ENCODE measurements at regions not wholly inside any gene's neighbourhood (a gene's known extent, or its start where the extent isn't known, plus 50 kb on each side); places are given as distances from the start of the nearest gene placed in this dataset.

- no peak for DNase-seq
Observed at GRCh38 chr22:44386386-44387035, 73.8 kb upstream of the SHISAL1 start.

- no peak for DNase-seq
Observed at GRCh38 chr22:44385781-44386180, 73.0 kb upstream of the SHISAL1 start.

- no peak for DNase-seq
Observed at GRCh38 chr22:44385296-44385610, 72.5 kb upstream of the SHISAL1 start.

GRCh38 chr22:44384563-44385295, 72.0 kb upstream of the SHISAL1 start:
- no peak for DNase-seq

GRCh38 chr22:44383652-44384562, 71.2 kb upstream of the SHISAL1 start:
- no peak for DNase-seq

GRCh38 chr22:44383064-44383575, 70.4 kb upstream of the SHISAL1 start:
- DNase-seq: no peak

- DNase-seq: no peak
Observed at GRCh38 chr22:44382116-44383038, 69.6 kb upstream of the SHISAL1 start.

GRCh38 chr22:44381761-44382115, 69.0 kb upstream of the SHISAL1 start:
- no peak for DNase-seq

- no peak for DNase-seq
Observed at GRCh38 chr22:44380756-44381486, 68.2 kb upstream of the SHISAL1 start.

- DNase-seq: no peak
Observed at GRCh38 chr22:44379817-44380755, 67.3 kb upstream of the SHISAL1 start.

- no peak for DNase-seq
Observed at GRCh38 chr22:44378380-44378779, 65.6 kb upstream of the SHISAL1 start.

GRCh38 chr22:44375451-44375850, 62.7 kb upstream of the SHISAL1 start:
- DNase-seq: no peak

GRCh38 chr22:44373234-44373633, 60.5 kb upstream of the SHISAL1 start:
- DNase-seq: no peak

GRCh38 chr22:44372611-44373010, 59.9 kb upstream of the SHISAL1 start:
- no peak for DNase-seq

- DNase-seq: no peak
Observed at GRCh38 chr22:44371741-44372525, 59.2 kb upstream of the SHISAL1 start.

- no peak for DNase-seq
Observed at GRCh38 chr22:44369916-44370801, 57.4 kb upstream of the SHISAL1 start.

- no peak for DNase-seq
Observed at GRCh38 chr22:44369293-44369661, 56.5 kb upstream of the SHISAL1 start.

GRCh38 chr22:44368611-44369292, 56.0 kb upstream of the SHISAL1 start:
- DNase-seq: no peak

All from NCI-H446 (cell line).